LoVo (cell line): ENCODE measurements at regions not wholly inside any gene's neighbourhood (a gene's known extent, or its start where the extent isn't known, plus 50 kb on each side); places are given as distances from the start of the nearest gene placed in this dataset.
A peak's percentile ranks its signal among the peaks of the same experiment; 100 is the strongest.
"Not testable (repeated sequence)": the region's sequence is repeated elsewhere in the genome, so short reads cannot be mapped to it uniquely, and the experiment has no call there.

Experiments
- DNase-seq: peaks from one replicate; pipeline ENCODE4 v3.0.0-alpha.2; 2016; ENCODE audit warnings: low spot score

- no peak for DNase-seq
These were observed 115.3 kb downstream of the LTN1 start for GRCh38 chr21:28877318-28877884.

GRCh38 chr21:28875078-28875477 lies 117.6 kb downstream of the LTN1 start:
- no peak for DNase-seq

GRCh38 chr21:28872218-28872617 lies 120.5 kb downstream of the LTN1 start:
- DNase-seq: no peak

- DNase-seq: no peak
These were observed 121.2 kb downstream of the LTN1 start for GRCh38 chr21:28871388-28872010.

GRCh38 chr21:28867401-28867800 lies 125.3 kb downstream of the LTN1 start:
- DNase-seq: no peak

- no peak for DNase-seq
These were observed 127.0 kb downstream of the LTN1 start for GRCh38 chr21:28865488-28866186.

- no peak for DNase-seq
These were observed 134.3 kb downstream of the LTN1 start for GRCh38 chr21:28858424-28858823.

GRCh38 chr21:28857752-28858151 lies 134.9 kb downstream of the LTN1 start:
- no peak for DNase-seq

GRCh38 chr21:28856588-28857250 lies 136.0 kb downstream of the LTN1 start:
- DNase-seq: no peak

GRCh38 chr21:28852706-28853105 lies 140.0 kb downstream of the LTN1 start:
- DNase-seq: no peak

- no peak for DNase-seq
These were observed 141.0 kb downstream of the LTN1 start for GRCh38 chr21:28851645-28852044.

- not testable (repeated sequence) for DNase-seq
These were observed 153.4 kb downstream of the LTN1 start for GRCh38 chr21:28839237-28839636.

GRCh38 chr21:28837426-28837825 lies 155.3 kb downstream of the LTN1 start:
- DNase-seq: not testable (repeated sequence)

- DNase-seq: not testable (repeated sequence)
These were observed 156.1 kb downstream of the LTN1 start for GRCh38 chr21:28836588-28836987.

GRCh38 chr21:28834335-28835238 lies 158.1 kb downstream of the LTN1 start:
- DNase-seq: no peak

- DNase-seq: no peak
These were observed 159.1 kb downstream of the LTN1 start for GRCh38 chr21:28833609-28834008.

GRCh38 chr21:28833182-28833581 lies 159.5 kb downstream of the LTN1 start:
- DNase-seq: peak; percentile 8

GRCh38 chr21:28832715-28833061 lies 160.0 kb downstream of the LTN1 start:
- no peak for DNase-seq

- DNase-seq: no peak
These were observed 160.5 kb downstream of the LTN1 start for GRCh38 chr21:28832013-28832714.

GRCh38 chr21:28828981-28829380 lies 163.7 kb downstream of the LTN1 start:
- DNase-seq: no peak

GRCh38 chr21:28828021-28828420 lies 164.7 kb downstream of the LTN1 start:
- DNase-seq: no peak
